HG03066 (cell line): ENCODE measurements at regions not wholly inside any gene's neighbourhood (a gene's known extent, or its start where the extent isn't known, plus 50 kb on each side); places are given as distances from the start of the nearest gene placed in this dataset.

Source experiments
- ATAC-seq: cut with Tn5 transposase; IDR thresholded peaks from one replicate; pipeline ENCODE4 v1.9.1; 2021; ENCODE audit warnings: low read depth; ENCODE audit not compliant: unreplicated experiment

DNA sequence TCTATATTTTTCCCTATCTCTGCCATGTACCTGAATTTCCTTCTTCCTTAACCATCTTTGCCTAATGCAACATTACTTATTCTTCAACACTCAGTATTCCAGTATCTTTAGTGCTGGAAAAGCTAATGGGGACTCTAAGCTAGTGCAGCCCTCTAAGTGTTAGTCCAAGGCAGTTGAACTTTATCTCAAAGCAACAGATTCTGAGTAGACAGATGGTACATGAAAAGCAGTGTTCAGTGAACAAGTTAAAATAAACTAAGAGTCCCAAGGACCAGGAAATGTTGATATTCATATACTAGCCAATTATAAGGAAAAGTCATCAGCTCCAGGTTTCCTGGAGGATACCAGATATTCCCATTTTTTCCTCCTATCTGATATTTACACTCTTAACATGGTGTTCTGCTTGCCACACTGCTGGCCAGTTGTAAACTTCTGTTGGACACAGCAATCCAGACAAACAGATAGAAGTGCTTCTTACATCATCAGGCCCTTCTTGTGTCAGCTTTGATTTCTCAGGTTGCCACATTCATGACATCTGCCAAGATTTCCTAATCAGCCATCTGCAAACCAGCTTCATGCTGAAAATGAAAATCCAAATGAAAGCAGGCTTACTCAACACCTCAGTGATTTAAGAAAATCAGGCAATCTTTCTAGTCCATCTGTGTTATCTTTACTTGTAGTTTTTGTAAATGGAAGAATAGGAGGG lies 255.9 kb upstream of the POU2AF2 start:
- ATAC-seq = no peak

DNA sequence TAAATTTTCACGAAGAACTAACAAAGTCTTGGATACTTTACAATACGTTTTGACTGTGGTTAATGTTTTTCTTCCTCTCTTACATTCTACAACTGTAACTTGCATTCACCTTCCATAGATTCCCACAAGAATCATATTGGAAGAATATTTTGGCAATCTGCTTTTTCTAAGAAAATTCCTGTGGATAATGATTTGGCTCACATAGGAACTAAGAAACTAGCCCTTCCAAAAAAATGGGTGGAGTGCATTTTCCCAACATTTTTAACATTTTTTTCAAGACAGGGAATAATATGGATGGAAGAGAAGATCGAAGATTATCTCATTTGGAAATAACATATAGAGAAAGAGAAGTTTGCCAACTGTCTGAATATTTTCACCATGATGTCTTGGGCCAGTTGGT lies 256.9 kb upstream of the POU2AF2 start:
- ATAC-seq = no peak

DNA sequence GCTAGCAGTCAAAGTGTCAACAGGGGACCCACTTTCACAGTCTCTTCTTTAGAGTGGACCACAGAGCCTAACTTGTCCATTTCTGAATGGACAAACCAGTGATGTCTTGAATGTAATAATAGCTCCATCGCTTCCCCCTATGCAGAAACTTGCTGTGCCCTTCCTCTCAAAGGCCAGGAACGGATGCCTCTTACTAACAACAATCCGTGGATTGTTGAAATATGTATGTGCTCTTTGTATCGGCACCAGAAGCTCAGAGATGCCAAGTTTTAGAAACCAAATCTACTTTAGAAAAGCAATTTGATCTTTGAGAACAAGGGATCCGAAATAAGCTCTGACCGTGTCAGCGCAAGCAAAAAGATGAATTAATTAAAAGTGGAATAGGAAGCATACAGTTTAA lies 259.5 kb upstream of the POU2AF2 start:
- ATAC-seq = no peak

DNA sequence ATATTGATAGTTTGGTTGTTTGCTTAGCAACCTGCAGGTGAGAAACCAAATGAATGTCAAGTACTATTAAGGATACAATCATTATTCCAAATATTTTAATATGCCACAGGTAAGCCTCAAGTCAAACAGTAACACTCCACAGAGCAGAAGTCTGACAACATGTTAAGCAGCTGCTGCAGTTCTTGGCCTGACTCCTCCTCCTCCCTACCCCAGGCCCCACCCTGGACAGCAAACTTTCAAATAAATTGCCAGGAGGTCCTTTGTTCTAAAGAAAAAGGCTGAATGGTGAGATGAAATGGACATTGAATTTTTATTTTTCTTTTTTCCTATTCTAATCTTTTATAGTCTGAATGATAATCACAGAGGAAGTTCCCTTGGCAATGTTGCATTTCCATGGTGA lies 260.0 kb upstream of the POU2AF2 start:
- ATAC-seq = no peak

DNA sequence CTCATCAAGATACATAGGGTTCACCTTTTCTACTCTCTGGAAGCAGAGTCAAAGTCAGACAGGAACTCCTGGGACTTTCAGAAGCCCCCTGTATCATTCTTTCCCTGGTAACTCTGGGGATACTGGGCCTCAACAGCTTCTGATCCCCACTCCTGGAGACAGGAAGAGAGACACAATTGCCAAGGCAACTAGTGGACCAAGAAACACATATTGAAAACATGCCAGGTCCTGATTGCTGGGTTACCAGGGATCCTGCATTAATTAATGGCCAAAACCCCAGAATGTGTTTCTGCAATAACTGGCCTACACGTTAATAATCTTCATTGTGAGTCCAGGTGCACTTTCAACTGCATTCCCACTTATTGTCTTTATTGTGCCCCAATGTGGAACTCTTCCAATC lies 260.8 kb upstream of the POU2AF2 start:
- ATAC-seq = no peak

DNA sequence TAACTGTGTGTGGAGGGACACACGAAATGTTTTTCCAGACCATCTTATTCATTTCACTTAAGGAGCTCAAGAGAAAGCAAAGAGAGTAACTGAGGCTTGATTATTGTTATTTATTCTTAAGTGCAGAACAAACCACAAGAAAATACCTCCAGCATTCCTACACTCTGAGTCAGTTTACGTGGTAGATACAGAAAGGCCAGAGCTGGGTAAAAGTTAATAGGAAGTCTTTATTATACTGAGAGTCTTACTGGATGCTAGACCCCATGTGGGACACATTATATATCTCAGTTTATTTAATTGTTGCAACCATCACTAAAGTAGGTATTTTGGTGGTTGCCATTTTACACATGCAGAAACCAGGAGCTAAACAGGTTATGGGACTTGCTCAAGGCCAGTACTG lies 261.4 kb upstream of the POU2AF2 start:
- no peak for ATAC-seq

DNA sequence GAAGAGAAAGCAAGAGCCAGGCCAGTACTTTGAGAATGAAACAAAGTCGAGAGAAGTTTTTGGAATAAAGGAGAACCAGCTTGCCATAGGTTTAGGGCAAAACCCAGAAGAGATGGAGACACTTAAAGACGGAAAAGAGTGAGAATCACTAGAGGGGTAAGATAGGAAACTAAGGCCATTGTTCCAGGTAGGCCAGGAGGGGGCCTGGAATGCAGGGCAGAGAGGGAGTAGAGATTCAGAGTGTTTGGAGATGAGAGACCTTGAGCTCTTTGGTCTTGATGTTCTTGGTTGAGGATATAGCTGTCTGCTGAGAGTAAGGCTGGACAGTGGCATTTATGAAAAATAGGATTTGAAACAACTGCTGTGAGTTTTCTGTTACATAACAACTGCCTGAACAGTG lies 263.3 kb upstream of the POU2AF2 start:
- no peak for ATAC-seq

DNA sequence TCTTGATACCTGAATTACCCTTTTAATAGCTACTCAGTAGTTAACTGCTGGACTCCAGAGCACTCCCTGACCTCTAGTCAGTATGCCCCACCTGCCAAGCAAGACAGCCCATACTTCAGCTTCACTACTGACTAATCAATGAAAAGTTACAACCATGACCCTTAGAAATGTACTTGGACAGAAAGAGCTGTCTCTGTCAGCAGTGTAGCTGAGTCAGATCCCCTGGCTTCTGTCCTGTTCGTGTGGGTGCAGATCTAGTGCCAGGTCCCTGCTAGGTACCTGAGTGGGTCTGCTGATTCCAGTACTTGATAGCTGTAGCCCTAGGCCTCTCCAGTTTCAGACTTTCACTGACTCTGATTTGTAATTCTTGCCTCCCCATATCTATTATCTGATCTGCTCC lies 265.8 kb upstream of the POU2AF2 start:
- ATAC-seq = no peak

DNA sequence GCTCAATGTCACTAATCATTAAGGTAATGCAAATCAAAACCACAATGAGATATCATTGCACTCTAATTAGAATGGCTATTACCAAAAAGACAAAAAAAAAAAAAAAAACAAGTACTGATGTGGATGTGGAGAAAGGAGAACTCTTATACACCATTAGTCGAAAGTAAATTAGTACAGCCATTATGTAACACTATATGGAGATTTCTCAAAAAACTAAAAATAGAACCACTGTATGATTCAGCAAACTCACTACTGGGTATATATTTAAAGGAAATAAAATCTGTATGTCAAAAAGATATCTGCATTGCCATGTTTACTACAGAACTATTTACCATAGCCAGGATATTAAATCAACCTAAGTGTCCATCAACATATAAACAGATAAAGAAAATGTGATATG lies 265.4 kb upstream of the ARHGAP20 start:
- no peak for ATAC-seq

DNA sequence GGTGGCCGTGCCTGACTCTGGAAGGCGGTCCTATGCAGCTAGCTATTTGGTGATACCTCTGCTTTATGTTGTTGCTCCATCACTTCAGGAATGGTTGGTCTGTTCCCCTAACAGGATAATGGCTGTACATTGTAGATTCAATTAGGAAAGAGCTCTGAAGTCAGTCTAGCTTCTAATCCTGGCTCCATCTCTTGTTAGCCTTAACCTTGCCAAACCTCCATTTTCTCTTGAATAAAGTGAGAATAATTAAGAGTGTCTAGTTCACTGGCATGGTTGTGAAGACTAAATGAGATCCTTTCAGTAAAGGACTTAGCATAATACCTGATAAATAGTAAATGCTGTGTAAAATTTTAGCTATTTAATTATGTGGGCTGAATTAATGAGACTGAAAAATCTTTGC lies 262.5 kb upstream of the ARHGAP20 start:
- no peak for ATAC-seq

DNA sequence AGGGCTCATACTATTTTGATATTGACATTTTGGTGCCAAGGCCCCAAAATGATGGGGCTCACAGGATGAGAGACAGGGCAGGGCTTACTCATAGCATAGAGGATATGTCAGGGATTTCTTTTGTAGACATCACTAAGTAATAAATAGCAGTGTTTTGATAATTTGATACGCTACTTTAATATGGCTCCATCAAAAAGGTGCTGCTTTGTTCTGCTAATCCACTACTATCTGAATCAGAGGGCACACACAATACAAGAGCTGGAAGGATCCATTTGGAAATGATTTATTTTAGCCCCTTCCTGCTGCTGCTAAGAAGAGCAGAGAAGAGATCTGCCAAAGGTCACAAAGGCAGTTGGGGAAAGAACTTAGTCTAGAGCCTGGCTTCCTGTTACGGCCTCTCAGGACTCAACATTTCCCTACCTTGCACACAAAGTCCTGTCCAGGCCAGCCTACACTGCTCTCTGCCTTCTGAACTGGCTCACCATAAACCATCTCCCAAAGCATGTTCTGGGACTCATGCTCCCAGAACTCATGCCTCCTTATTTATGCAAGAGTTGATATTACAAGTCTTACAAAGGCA lies 261.3 kb upstream of the ARHGAP20 start:
- ATAC-seq = no peak

DNA sequence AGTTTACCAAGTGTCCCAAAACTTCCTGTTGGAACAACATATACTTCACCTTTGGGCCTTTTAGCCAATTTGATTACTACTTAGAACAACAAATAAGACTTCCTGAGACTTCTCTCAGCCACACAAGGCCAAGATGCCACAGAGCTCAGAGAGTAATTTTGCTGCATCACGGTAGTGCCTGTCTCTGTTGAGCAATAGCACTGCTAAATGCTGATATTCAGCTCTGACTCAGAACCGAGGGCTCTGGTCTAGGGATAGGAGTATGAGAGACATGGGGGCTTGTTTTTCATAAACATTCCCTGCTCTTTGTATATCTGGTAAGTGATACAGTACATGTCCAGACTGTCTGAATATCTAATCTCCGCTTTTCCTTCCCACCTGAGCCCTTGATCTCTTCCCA lies 260.4 kb upstream of the ARHGAP20 start:
- no peak for ATAC-seq

DNA sequence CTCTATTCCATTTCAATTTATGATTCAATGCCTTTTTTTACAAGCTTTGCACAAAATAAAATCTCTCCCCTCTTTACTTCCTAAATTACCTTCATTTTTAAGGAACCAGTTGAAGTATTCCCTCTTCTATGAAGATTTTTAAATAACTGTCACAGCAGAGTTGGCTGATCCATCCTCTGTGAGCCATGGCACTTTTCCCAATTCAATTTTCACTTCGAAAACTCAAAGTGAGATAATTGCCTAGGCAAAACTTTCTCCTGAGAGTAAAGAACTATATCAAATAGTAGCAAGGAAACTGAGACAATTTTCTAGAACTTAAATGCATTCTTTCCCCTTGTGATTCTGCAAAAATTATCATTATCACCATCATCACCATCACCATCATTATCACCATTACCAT lies 259.9 kb upstream of the ARHGAP20 start:
- ATAC-seq = no peak

DNA sequence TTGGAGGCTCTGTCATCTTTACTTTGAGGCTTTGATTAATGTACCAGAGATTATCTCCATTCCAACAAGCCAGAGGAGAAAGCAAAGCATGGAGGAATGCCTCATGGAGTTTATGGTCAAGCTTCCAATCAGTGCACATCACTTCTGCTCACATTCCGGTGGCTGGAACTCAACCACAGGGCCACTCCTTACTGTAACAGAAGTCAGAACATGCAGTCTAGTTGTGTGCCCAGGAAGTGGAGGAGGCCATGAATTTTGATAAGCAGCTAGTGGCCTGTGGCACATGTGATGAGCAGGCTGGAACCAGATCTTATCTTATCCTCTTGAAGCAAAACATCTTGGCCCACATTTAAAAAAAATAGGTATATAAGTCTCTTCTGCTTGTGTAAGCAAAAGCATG lies 258.9 kb upstream of the ARHGAP20 start:
- no peak for ATAC-seq

DNA sequence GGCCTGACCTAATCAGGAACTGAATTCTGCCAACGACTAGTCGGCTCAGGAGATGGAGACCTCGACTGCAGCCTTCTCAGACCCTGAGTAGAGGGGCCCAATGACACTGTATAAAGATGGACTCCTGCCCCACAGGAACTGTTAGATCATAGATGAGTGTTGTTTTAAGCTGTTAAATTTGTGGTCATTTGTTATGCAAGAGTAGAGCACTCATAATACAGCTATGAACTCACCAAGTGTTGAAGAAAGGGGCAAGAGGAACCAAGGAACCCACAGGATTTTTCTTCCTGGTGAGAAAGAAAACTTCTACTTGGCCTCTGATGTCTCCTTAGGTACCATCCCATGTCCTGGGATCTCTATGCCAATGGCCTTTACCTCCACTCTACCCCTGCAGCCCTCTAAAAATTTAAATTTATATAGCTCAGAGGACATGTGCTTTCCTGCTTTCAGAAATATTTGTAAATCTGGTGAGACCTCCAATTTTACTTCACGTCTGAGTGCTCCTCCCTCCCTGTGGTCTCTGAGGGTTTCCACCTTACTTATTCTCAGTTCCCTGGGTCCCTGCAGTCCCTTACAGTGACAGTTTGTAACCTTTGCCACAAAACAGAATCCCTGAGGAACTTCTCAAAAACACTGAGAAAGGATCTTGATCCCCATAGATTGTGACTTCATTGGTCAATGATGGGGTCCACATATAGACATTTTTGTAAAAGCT lies 256.3 kb upstream of the ARHGAP20 start:
- ATAC-seq = no peak

DNA sequence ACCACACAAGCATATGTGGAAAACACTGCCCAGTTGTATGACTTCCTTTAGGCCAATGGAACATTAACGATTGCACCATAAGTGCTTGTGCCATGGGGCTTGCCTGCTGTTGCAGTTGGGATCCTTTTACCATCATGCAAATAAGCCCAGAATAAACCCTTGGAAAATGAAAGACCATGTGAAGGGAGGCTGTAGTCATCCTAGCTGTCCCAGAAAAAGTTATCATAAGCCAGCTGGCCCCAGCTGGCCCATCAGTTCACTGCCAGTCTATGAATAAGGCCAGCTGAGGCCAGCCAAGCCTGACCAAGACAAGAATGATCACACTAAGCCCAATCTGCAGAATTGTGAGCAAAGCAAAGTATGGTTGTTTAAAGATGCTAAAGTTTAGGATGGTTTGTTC lies 253.9 kb upstream of the ARHGAP20 start:
- no peak for ATAC-seq

DNA sequence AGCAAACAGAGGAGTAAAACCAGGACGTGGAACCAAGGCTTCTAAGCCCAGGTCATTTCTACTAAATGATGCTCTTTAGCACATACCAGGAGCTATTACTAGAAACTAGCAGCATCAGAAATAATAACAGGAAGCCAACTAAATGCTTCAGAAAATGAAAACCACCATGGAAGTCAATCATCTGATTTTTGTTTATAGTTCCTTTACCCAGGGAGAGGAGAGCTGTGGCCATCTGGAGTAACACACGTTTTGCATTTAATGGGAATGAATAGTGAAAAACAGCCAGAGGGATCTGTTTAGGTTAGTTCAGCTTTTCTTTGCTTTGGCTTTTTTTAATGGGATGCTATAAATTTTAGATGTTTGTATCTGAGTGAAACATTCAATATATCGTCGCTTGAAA lies 250.7 kb upstream of the ARHGAP20 start:
- no peak for ATAC-seq

DNA sequence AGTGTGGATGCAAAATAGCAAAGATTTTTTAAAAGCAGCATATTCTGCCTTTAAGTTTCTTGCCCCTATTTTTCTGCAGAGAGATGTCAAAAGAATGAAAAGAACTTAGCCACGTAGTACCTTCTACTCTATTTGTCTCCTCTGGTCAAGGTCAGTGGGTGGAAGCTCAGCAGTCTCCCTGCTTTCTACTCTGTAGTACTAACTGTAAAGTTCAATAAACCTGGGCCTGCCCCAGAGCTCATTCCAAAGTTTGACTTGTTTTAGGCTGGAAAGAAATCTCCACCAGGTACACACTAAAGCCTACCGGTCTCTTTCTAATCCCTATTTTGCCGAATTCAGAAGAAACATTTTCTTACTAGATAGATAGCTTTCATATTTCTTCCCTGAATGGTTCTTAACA lies 247.9 kb upstream of the ARHGAP20 start:
- ATAC-seq = no peak

DNA sequence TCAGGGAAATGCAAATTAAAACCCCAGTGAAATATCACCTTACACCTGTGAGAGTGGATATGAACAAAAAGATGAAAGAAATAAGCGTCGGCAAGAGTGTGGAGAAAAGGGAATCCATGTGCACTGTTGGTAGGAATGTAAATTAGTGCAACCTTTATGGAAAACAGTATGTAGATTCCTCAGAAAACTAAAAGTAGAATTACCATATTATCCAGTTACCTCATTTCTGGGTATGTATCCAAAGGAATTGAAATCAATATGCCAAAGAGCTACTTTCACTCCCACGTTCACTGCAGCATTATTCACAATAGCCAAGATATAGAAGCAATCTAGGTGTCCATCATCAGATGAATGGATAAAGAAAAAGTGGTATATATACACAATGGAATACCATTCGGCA lies 246.0 kb upstream of the ARHGAP20 start:
- ATAC-seq = no peak

DNA sequence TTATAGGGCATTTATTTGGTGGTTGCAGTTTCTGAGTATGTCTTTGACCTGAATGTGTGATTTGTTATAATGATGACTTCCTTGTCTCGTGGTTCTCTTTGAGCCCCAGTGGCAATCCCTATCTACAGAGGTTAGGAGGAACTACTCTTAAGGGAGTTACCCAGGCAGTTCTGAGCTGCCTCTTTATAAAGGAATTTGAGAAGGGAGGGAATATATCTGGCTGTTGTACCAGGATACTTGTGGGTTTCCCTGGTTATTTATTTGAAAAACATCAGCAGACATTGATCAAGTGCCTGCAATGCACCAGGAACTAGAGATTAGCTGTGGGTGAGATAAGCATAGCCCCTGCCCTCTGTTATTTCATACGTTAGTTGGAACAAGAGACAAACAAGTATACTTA lies 243.5 kb upstream of the ARHGAP20 start:
- no peak for ATAC-seq

DNA sequence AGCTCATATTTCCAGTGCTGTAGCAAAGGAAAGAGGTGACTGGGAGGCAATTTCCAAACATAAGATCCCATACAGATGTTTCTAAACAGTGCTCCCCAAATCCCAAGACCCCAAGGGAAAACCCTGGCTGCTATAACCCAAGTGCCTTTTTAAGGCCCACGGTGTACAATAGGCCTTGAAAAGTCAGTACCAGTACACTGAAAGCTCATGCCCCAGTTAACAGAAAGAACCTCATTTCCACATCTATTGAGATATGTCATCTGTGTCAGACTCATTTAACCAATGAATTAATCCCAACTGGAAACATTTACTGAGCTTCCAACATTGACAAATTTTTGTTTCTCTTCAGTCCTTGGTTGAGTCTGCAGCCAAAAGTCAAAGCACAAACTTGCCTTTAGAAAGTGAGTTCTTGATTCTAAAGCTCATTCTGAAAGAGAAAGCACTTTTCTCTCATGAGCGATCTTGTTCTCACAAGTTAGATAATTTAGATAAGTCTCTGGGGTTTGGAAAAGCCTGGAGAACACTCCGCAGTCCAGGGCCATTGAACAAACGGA lies 239.8 kb upstream of the ARHGAP20 start:
- ATAC-seq = no peak
